IMR-90 (cell line): ENCODE measurements at regions not wholly inside any gene's neighbourhood (a gene's known extent, or its start where the extent isn't known, plus 50 kb on each side); places are given as distances from the start of the nearest gene placed in this dataset.

ENCODE experiments used
- BHLHE40 ChIP-seq: fragments of 150-350 bp; IDR thresholded peaks from 2 replicates; pipeline ENCODE4 v1.6.1; 2016; ENCODE audit warnings: mild to moderate bottlenecking, low read depth, low read length
- CEBPB ChIP-seq: IDR thresholded peaks from 2 replicates; pipeline ENCODE4 v1.6.1; 2012; ENCODE audit warnings: low read depth, low read length, improper control_type of control experiment
- CTCF ChIP-seq: conservative IDR thresholded peaks from 2 replicates; pipeline ENCODE4 v1.5.1; 2012; ENCODE audit warnings: mild to moderate bottlenecking, low read depth, low read length, improper control_type of control experiment
- ELK1 ChIP-seq: fragments of 150-350 bp; IDR thresholded peaks from 2 replicates; pipeline ENCODE4 v1.6.1; 2016; ENCODE audit warnings: low read depth, mild to moderate bottlenecking, low read length, moderate library complexity, borderline replicate concordance
- MAZ ChIP-seq: IDR thresholded peaks from 2 replicates; pipeline ENCODE4 v1.6.1; 2012; ENCODE audit warnings: low read depth, mild to moderate bottlenecking, low read length, improper control_type of control experiment, moderate library complexity, borderline replicate concordance
- NFE2L2 ChIP-seq: fragments of 150-350 bp; IDR thresholded peaks from 2 replicates; pipeline ENCODE4 v1.6.1; 2016; ENCODE audit warnings: low read depth, mild to moderate bottlenecking, low read length
- POLR2A ChIP-seq: IDR thresholded peaks from 2 replicates; pipeline ENCODE4 v1.6.1; 2012; ENCODE audit warnings: mild to moderate bottlenecking, low read depth, low read length
- RAD21 ChIP-seq: IDR thresholded peaks from 2 replicates; pipeline ENCODE4 v1.6.1; 2012; ENCODE audit warnings: low read length, improper control_type of control experiment
- RFX5 ChIP-seq: IDR thresholded peaks from 2 replicates; pipeline ENCODE4 v1.8.0; 2012; ENCODE audit warnings: low read depth, mild to moderate bottlenecking, low read length, moderate library complexity
- USF2 ChIP-seq: fragments of 150-350 bp; IDR thresholded peaks from 2 replicates; pipeline ENCODE4 v1.6.1; 2017; ENCODE audit warnings: mild to moderate bottlenecking, antibody characterized with exemption, low read length, low read depth

GRCh38 chr5:6256901-6257300 lies 121.4 kb downstream of the MED10 start:
- TF ChIP-seq CTCF = no peak
- no peak for TF ChIP-seq MAZ
- TF ChIP-seq RFX5 = no peak
- TF ChIP-seq POLR2A = no peak
- no peak for TF ChIP-seq NFE2L2
- no peak for TF ChIP-seq CEBPB
- no peak for TF ChIP-seq ELK1
- no peak for TF ChIP-seq USF2
- no peak for TF ChIP-seq BHLHE40
- no peak for TF ChIP-seq RAD21
